NCI-H226 (cell line): ENCODE measurements at regions not wholly inside any gene's neighbourhood (a gene's known extent, or its start where the extent isn't known, plus 50 kb on each side); places are given as distances from the start of the nearest gene placed in this dataset.
A peak's percentile ranks its signal among the peaks of the same experiment; 100 is the strongest.
"Not testable (repeated sequence)": the region's sequence is repeated elsewhere in the genome, so short reads cannot be mapped to it uniquely, and the experiment has no call there.

Experiments used
- DNase-seq: peaks from one replicate; pipeline ENCODE4 v3.0.0-alpha.2; 2015

DNA sequence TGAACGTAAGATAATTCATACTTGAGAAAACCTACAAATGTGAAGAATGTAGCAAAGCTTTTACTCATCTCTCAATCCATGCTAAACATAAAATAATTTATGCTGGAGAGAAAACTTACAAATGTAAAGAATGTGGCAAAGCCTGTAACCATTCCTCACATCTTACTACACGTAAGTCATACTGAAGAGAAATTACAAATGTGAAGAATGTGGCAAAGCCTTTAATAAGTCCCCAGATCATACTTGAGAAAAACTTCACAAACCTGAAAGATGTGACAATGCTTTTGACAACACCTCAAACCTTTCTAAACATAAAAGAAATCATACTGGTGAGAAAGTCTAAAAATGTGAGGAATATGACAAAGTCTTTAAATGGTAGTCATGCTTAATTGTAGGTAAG, 89.4 kb downstream of the ZNF675 start:
- DNase-seq: no peak

DNA sequence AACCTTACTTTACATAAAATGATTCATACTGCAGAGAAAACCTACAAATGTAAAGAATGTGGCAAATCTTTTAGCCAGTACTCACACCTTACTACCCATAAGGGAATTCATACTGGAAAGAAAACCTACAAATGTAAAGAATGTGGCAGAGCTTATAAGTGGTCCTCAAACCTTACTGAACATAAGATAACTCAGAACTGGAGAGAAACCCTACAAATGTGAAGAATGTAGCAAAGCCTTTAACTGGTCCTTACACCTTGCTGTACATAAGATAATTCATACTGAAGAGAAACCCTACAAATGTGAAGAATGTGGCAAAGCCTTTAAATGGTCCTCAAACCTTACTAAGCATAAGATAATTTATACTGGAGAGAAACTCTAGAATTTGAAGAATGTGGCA, 90.1 kb downstream of the ZNF675 start:
- no peak for DNase-seq

- not testable (repeated sequence) for DNase-seq
These were observed 92.7 kb downstream of the ZNF675 start for GRCh38 chr19:23594311-23594710.

GRCh38 chr19:23587546-23587945, 99.5 kb downstream of the ZNF675 start:
- no peak for DNase-seq

GRCh38 chr19:23577501-23577900, 109.5 kb downstream of the ZNF675 start:
- DNase-seq: no peak

- no peak for DNase-seq
These were observed 115.8 kb downstream of the ZNF675 start for GRCh38 chr19:23571175-23571574.

DNA sequence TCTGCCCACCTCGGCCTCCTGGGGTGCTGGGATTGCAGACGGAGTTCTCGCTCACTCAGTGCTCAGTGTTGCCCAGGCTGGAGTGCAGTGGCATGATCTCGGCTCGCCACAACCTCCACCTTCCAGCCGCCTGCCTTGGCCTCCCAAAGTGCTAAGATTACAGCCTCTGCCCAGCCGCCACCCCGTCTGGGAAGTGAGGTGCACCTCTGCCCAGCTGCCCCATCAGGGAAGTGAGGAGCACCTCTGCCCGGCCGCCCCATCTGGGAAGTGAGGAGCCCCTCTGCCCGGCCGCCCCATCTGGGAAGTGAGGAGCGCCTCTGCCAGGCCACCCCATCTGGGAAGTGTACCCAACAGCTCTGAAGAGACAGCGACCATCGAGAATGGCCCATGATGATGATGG, 118.9 kb downstream of the ZNF675 start:
- DNase-seq: not testable (repeated sequence)

DNA sequence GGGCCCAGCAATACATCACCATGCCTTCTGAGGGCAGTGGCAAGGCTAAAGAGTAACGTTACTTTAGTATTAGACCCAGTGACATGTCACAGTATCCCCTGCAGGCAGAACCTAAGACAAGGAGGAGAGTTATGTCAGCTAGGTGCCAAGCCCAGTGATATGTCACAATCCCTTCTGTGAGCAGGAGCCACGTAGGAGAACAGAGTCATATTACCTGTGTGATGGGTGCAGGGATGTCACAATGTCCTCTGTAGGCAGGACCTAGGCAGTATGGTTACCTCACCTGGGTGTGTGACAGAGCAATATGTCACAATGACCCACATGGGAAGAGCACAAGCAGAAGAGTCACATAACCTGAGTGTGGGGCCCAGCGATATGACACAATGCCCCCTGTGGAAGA, 121.8 kb downstream of the ZNF675 start:
- DNase-seq: no peak

DNA sequence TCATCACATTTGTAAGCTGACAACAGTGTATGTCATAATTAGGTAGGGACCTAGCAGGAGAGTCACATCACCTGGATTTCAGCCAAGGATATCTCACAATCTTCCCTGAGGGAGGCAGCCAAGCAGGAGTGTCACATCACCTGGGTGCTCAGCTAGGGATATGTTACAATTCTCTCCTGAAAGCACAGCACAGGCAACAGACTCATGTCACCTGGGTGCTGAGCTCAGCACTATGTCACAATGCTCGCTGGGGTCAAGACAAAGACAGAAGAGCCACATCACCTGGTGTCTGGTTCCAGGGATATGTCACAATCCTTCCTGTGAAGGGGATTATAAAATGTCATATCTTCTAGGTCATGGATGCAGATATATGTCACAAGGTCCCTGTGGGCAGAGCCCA, 123.7 kb downstream of the ZNF675 start:
- DNase-seq: no peak

GRCh38 chr19:23561341-23561740, 125.7 kb downstream of the ZNF675 start:
- DNase-seq: no peak

- no peak for DNase-seq
These were observed 127.0 kb downstream of the ZNF675 start for GRCh38 chr19:23560051-23560450.

DNA sequence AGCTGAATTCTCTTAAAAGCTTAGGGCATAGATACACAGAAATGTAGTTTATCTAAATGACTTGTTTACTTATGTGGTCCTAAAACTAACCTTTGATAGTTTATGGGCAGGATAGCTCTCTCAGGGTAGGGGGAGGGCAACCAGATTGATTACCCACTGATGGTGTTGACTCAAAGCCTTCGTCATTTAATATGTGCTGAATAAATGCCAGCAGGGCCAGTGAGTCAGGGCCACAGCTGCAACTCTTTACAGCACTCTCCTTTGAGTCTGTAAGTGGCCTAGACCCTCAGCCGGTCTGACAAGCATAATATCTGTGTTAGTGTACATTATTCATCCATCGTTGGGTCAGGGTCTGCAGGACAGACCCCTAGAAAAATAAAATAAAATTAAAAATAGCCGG, 128.5 kb downstream of the ZNF675 start:
- DNase-seq: no peak

GRCh38 chr19:23557381-23557780, 129.6 kb downstream of the ZNF675 start:
- DNase-seq: no peak

GRCh38 chr19:23554548-23554947, 132.5 kb downstream of the ZNF675 start:
- peak; percentile 20 for DNase-seq

DNA sequence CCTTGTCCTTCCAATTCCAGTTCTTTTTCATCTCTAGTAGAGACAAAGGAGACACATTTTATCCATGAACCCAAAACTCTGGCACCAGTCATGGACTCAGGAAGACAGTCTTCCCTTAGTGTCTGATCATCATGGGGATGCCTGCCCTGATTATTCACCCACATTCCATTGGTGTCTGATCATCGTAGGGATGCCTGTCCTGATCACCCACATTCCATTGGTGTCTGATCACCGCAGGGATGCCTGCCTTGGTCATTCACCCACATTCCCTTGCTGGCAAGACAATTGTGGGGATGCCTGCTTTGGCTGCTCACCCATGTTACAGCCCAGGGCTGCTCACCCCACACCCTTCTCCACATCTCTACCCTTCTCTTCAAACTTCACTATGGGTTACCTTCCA, 136.9 kb downstream of the ZNF675 start:
- peak; percentile 29 for DNase-seq

DNA sequence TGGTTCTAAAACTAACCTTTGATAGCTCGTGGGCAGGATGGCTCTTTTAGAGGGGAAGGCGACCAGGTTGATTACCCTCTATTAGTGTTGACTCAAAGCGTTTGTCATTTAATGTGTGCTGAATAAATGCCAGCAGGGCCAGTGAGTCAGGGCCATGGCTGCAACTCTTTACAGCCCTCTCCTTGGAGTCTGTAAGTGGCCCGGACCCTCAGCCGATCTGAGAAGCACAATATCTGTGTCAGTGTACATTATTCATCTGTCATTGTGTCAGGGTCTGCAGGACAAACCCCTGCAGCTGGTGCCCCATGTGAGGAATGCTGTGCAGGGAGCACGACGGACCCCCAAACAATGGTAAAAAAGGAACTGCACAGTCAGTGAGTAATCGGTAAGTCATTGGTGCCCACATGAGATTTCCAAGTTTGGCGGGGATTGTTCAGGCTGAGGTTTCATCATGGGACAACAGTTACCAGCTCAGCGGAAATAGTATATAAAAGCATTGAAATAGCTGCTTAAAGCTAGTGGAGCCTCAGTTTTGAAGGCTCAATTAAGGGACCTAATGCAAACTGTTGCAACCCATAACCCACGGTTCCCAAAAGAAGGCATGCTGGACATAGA, 139.1 kb downstream of the ZNF675 start:
- DNase-seq: no peak

GRCh38 chr19:23547156-23547555, 139.9 kb downstream of the ZNF675 start:
- DNase-seq: no peak

- DNase-seq: no peak
These were observed 143.7 kb downstream of the ZNF675 start for GRCh38 chr19:23543351-23543750.

GRCh38 chr19:23542562-23542961, 144.4 kb downstream of the ZNF675 start:
- DNase-seq: no peak

GRCh38 chr19:23541991-23542390, 145.0 kb downstream of the ZNF675 start:
- DNase-seq: no peak

- not testable (repeated sequence) for DNase-seq
These were observed 144.9 kb upstream of the ZNF91 start for GRCh38 chr19:23540180-23540579.

GRCh38 chr19:23539499-23539898, 144.2 kb upstream of the ZNF91 start:
- DNase-seq: no peak

GRCh38 chr19:23537136-23537535, 141.9 kb upstream of the ZNF91 start:
- DNase-seq: not testable (repeated sequence)

DNA sequence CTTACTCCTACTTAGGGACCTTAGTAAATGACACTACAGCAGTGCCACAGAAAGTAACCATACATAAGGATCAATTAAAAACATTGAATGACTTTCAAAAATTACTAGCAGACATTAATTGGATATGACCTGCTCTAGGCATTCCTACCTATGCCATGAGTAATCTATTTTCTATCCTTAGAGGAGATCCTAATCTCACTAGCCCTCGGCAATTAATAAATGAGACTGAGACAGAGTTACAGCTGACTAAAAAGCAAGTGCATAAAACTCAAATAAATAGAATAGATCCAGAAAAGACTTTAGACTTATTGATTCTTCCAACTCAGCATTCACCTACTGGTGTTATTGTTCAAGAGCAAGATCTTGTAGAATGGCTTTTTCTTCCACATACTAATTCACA, 141.1 kb upstream of the ZNF91 start:
- DNase-seq: not testable (repeated sequence)

- DNase-seq: not testable (repeated sequence)
These were observed 140.6 kb upstream of the ZNF91 start for GRCh38 chr19:23535901-23536300.

- not testable (repeated sequence) for DNase-seq
These were observed 138.2 kb upstream of the ZNF91 start for GRCh38 chr19:23533441-23533840.
